ENCODE measurements at regions not wholly inside any gene's neighbourhood (a gene's known extent, or its start where the extent isn't known, plus 50 kb on each side); places are given as distances from the start of the nearest gene placed in this dataset.

GRCh38 chr1:30213936-30214335 is 509.4 kb downstream of the MATN1 start:
- TF ChIP-seq CTCF (IDR thresholded peaks at IDR 0.05 in 2 of 3, conservative IDR thresholded peaks at IDR 0.05 in 1 of 3; ENCODE audit: control insufficient read depth in 2 of 3, extremely low read depth in 1 of 3, insufficient read depth in 1 of 3, low read depth in 3 of 3, low read length in 3 of 3) (no peak), SMC3 (IDR thresholded peaks at IDR 0.05; ENCODE audit: borderline replicate concordance, low read length) (no peak), TCF7 (IDR thresholded peaks at IDR 0.05; ENCODE audit: borderline replicate concordance) (no peak), EP300 (IDR thresholded peaks at IDR 0.05; ENCODE audit: borderline replicate concordance in 1 of 2, control insufficient read depth in 1 of 2, low read depth in 2 of 2, low read length in 2 of 2) (no peak), MTA2 (IDR thresholded peaks at IDR 0.05; ENCODE audit: low read depth) (no peak), ZNF24 (IDR thresholded peaks at IDR 0.05) (no peak), HDAC2 (IDR thresholded peaks at IDR 0.05) (no peak), POLR2A (IDR thresholded peaks at IDR 0.05; ENCODE audit: low read depth, low read length) (no peak)
